Adrenal gland (tissue), 9 donors: ENCODE measurements at regions not wholly inside any gene's neighbourhood (a gene's known extent, or its start where the extent isn't known, plus 50 kb on each side); places are given as distances from the start of the nearest gene placed in this dataset.

ENCODE experiments used
- DNase-seq, 7 donors: peaks; one replicate each; pipeline ENCODE4 v3.0.0-alpha.2; 2019 to 2020
- H3K27ac ChIP-seq, 5 donors: fragments of 200-600 bp; sonication (generic) in 4 of 5; 1 replicate in 3 of 5; 2 replicates in 2 of 5; pipeline versions ENCODE4 v1.5.1 to v1.8.0; 2016 to 2020; ENCODE audit warnings: mild to moderate bottlenecking in 1 of 5
- H3K27me3 ChIP-seq: fragments of 200-600 bp; 2 replicates; pipeline ENCODE4 v1.8.0; 2021
- H3K36me3 ChIP-seq, 2 donors: fragments of 200-600 bp; replicated peaks in 1 of 2; 1 replicate in 1 of 2; 2 replicates in 1 of 2; pipeline versions ENCODE4 v1.5.1 to v1.8.0; 2018 to 2022
- H3K4me1 ChIP-seq, 2 donors: fragments of 200-600 bp; replicated peaks in 1 of 2; 1 replicate in 1 of 2; 2 replicates in 1 of 2; pipeline versions ENCODE4 v1.5.1 to v1.8.0; 2018 to 2021
- H3K4me3 ChIP-seq, 4 donors: fragments of 200-600 bp; sonication (generic) in 3 of 4; one replicate each; pipeline ENCODE4 v1.5.1; 2016 to 2018
- H3K9me3 ChIP-seq, 3 donors: fragments of 200-600 bp; sonication (generic) in 1 of 3; replicated peaks in 1 of 3; 1 replicate in 2 of 3; 2 replicates in 1 of 3; pipeline versions ENCODE4 v1.5.1 to v1.8.0; 2016 to 2021
- CTCF ChIP-seq, 6 experiments: fragments of 450-650 bp in 4 of 6; fragments of 200-600 bp in 2 of 6; sonication (generic) in 1 of 6; IDR thresholded peaks; 1 replicate in 5 of 6; 2 replicates in 1 of 6; pipeline versions ENCODE4 v1.5.1 to v1.8.0; 2016 to 2021; ENCODE audit warnings: antibody characterized with exemption in 6 of 6, mild to moderate bottlenecking in 2 of 6, moderate library complexity in 1 of 6
- POLR2A ChIP-seq, 2 donors: fragments of 450-650 bp; IDR thresholded peaks; one replicate each; pipeline ENCODE4 v1.6.1; 2017; ENCODE audit warnings: antibody characterized with exemption in 2 of 2, mild to moderate bottlenecking in 2 of 2, moderate library complexity in 1 of 2
- WGBS, 4 donors: extraction: QIAGEN DNeasy Blood & Tissue Kit in 2 of 4; methylation state at CpG; one replicate each; pipeline versions ENCODE4 v1.1.5 to v1.1.7; 2013 to 2017; 5-methylcytosine and 5-hydroxymethylcytosine counted together
- intact Hi-C, 2 donors: fragments of 100-400 bp; cut with DNase I; formaldehyde crosslinking; loops; one replicate each; pipeline versions ENCODE4 v1.14.1 to v1.15.0; 2022 to 2023
- donor health status: healthy with polysubstance abuse.
- donor health status: Bipolar disorder and iron deficiency.
- donor health status: DM: yes; HTN: yes; CAD: no.
- donor health status: DM: no; HTN: no; CAD: no.
- donor health status: DM: no; HTN: no; CAD: no.

- Histone ChIP-seq H3K27ac (no peak overlapping the region), H3K9me3 (no peaks in the 10 kb centered on the region), H3K4me3 (no peak overlapping the region), H3K36me3 (no peaks in the 10 kb centered on the region), H3K4me1 (no peaks in the 10 kb centered on the region), H3K27me3 (no peaks in the 10 kb centered on the region)
- no peak for DNase-seq
- TF ChIP-seq CTCF (IDR thresholded peaks at IDR 0.05) = no peak
- no peak for TF ChIP-seq POLR2A (IDR thresholded peaks at IDR 0.05)
- intact Hi-C loops = no loop called here
- 62 to 93% (median 71%) methylated on average over 3 to 5 of the region's 5 CpGs for WGBS, 4 donors
These were observed 126.8 kb downstream of the MXRA5 start for GRCh38 chrX:3219667-3220066.

GRCh38 chrX:3219231-3219630, 127.2 kb downstream of the MXRA5 start:
- Histone ChIP-seq H3K36me3 (no peaks in the 10 kb centered on the region), H3K4me3 (no peak overlapping the region), H3K27me3 (no peaks in the 10 kb centered on the region), H3K27ac (no peak overlapping the region), H3K9me3 (no peaks in the 10 kb centered on the region), H3K4me1 (no peaks in the 10 kb centered on the region)
- DNase-seq = no peak
- intact Hi-C loops = no loop called here
- WGBS, 4 donors = 73 to 88% (median 77%) methylated on average over 5 to 6 of the region's 6 CpGs
- no peak for TF ChIP-seq CTCF (IDR thresholded peaks at IDR 0.05)
- TF ChIP-seq POLR2A (IDR thresholded peaks at IDR 0.05) = no peak

- H3K9me3 ChIP-seq = no peaks in the 10 kb centered on the region
- intact Hi-C loops = no loop called here
- no peak overlapping the region for H3K4me3 ChIP-seq
- no peak for TF ChIP-seq CTCF (IDR thresholded peaks at IDR 0.05)
- no peak for TF ChIP-seq POLR2A (IDR thresholded peaks at IDR 0.05)
- H3K27me3 ChIP-seq = no peaks in the 10 kb centered on the region
- no peaks in the 10 kb centered on the region for H3K36me3 ChIP-seq
- 62 to 83% (median 69%) methylated on average over 1 of the region's 1 CpG for WGBS, 4 donors
- DNase-seq = no peak
- no peak overlapping the region for H3K27ac ChIP-seq
- no peaks in the 10 kb centered on the region for H3K4me1 ChIP-seq
These were observed 128.0 kb downstream of the MXRA5 start for GRCh38 chrX:3218442-3218841.

GRCh38 chrX:3216581-3217180, 129.8 kb downstream of the MXRA5 start:
- no peak overlapping the region for H3K27ac ChIP-seq
- H3K4me3 ChIP-seq = no peak overlapping the region
- WGBS, 4 donors = 76 to 85% (median 82%) methylated on average over 5 of the region's 5 CpGs
- no peaks in the 10 kb centered on the region for H3K27me3 ChIP-seq
- no peaks in the 10 kb centered on the region for H3K36me3 ChIP-seq
- DNase-seq = no peak
- no peaks in the 10 kb centered on the region for H3K4me1 ChIP-seq
- H3K9me3 ChIP-seq = no peaks in the 10 kb centered on the region
- intact Hi-C loops = no loop called here
- no peak for TF ChIP-seq CTCF (IDR thresholded peaks at IDR 0.05)
- no peak for TF ChIP-seq POLR2A (IDR thresholded peaks at IDR 0.05)
